Lower lobe of right lung (tissue), 2 donors: ENCODE measurements at regions not wholly inside any gene's neighbourhood (a gene's known extent, or its start where the extent isn't known, plus 50 kb on each side); places are given as distances from the start of the nearest gene placed in this dataset.

Source experiments
- ATAC-seq, 2 donors: fragments of 200-7000 bp; cut with Tn5 transposase; one replicate each; pipeline ENCODE4 v1.9.1; 2020 to 2022; ENCODE audit warnings: mild to moderate bottlenecking in 2 of 2, moderate library complexity in 2 of 2
- DNase-seq: peaks from one replicate; pipeline ENCODE4 v3.0.0-alpha.2; 2020
- H3K27ac ChIP-seq: fragments of 200-600 bp; one replicate; pipeline ENCODE4 v1.8.0; 2022
- H3K27me3 ChIP-seq: fragments of 200-600 bp; one replicate; pipeline ENCODE4 v1.8.0; 2022; ENCODE audit warnings: low read depth
- H3K36me3 ChIP-seq: fragments of 200-600 bp; one replicate; pipeline ENCODE4 v1.8.0; 2022; ENCODE audit warnings: mild to moderate bottlenecking
- H3K4me1 ChIP-seq: fragments of 200-600 bp; one replicate; pipeline ENCODE4 v1.8.0; 2022
- H3K4me3 ChIP-seq: fragments of 200-600 bp; one replicate; pipeline ENCODE4 v1.8.0; 2022; ENCODE audit warnings: mild to moderate bottlenecking
- H3K9me3 ChIP-seq: fragments of 200-600 bp; one replicate; pipeline ENCODE4 v1.8.0; 2022
- intact Hi-C: fragments of 100-400 bp; cut with DNase I; formaldehyde crosslinking; loops from one replicate; pipeline ENCODE4 v1.11.0; 2022
- TF ChIP-seq, protein P1 (sequence below): fragments of 200-600 bp; IDR thresholded peaks from one replicate; pipeline ENCODE4 v1.8.0; 2022; ENCODE audit warnings: antibody characterized with exemption, mild to moderate bottlenecking
- donor health status: DM: no; HTN: yes; CAD: no; lungs with severe emphysema.

DNA sequence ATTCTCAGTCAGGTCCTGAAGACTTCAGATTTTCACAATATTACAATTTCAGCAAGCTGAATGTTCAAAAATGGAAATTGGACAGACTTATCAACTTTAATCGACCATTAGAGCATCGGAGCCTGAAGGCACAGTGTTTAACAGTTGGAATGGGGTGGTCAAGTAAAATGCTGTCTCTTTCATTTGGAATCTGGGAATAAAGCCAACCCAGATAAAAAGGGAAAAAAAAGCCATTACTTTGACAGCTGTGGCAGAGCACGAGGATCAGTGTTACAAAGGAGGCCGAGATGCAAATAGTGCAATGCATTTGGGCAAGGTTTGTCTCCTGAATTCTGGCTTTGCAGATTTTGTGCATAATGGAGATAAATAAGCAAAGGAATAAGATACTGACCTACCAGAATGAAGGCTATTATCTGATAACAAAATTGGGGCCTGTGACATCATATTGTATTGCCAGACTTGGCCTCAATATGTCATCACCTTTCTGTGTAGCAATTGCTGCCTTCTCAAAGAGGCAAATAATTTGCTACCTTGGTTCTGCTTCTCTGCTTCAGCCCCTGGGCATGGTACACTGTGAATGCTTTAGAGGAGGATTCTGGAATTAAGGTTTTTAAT lies 277.5 kb upstream of the KLHL29 start:
- ATAC-seq (no peak), DNase-seq (no peak)
- peaks cover 5% of the 10 kb centered on the region for H3K9me3 ChIP-seq
- intact Hi-C loops: no loop called here
- no peaks in the 10 kb centered on the region for H3K36me3 ChIP-seq
- H3K4me3 ChIP-seq: no peak overlapping the region
- H3K27me3 ChIP-seq: no peaks in the 10 kb centered on the region
- H3K4me1 ChIP-seq: no peaks in the 10 kb centered on the region
- TF ChIP-seq, protein P1, sequence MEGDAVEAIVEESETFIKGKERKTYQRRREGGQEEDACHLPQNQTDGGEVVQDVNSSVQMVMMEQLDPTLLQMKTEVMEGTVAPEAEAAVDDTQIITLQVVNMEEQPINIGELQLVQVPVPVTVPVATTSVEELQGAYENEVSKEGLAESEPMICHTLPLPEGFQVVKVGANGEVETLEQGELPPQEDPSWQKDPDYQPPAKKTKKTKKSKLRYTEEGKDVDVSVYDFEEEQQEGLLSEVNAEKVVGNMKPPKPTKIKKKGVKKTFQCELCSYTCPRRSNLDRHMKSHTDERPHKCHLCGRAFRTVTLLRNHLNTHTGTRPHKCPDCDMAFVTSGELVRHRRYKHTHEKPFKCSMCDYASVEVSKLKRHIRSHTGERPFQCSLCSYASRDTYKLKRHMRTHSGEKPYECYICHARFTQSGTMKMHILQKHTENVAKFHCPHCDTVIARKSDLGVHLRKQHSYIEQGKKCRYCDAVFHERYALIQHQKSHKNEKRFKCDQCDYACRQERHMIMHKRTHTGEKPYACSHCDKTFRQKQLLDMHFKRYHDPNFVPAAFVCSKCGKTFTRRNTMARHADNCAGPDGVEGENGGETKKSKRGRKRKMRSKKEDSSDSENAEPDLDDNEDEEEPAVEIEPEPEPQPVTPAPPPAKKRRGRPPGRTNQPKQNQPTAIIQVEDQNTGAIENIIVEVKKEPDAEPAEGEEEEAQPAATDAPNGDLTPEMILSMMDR: no peak
- no peak overlapping the region for H3K27ac ChIP-seq

DNA sequence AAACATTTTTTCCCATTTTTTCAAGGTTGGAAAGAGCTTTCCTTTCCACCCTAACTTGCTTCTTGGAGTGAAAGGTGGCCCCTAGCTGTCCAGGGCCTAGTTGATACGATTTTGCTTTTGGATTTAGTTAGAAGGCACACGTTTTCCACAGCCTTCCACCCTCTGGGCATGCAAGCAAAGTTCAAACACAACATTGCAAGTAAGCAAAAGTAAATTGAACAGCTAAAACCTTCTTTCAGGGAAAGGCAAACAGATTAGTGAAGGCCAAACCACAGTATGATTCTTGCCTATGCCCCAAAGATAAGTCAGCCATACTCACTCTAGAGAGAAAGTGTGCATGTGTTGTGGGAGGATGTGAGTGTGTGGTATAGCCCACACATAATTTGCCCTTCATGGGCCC lies 273.7 kb upstream of the KLHL29 start:
- Histone ChIP-seq H3K4me3 (no peak overlapping the region), H3K36me3 (no peaks in the 10 kb centered on the region), H3K27ac (no peak overlapping the region), H3K27me3 (no peaks in the 10 kb centered on the region), H3K4me1 (no peaks in the 10 kb centered on the region), H3K9me3 (peaks cover 5% of the 10 kb centered on the region)
- DNase-seq (no peak), ATAC-seq (no peak)
- TF ChIP-seq, protein P1: no peak
- intact Hi-C loops: no loop called here

DNA sequence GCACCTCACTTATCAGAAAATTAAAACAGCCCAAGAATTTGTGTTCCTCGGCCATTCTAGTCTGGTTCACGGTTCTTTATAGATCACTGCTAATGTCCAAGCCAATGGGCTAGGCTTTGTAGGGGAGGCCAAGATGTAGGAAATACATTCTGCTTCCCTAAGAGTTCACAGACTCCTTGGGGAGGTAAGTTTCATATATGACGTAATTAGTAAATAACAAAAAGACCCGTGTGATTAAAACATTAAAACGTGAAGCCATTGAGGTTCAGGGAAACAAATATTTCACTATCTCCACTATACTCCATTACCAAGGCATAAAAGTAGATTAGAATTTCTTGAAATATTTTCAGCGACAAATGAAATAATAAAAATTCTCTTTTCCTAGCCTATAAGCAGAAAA lies 272.5 kb upstream of the KLHL29 start:
- no peak overlapping the region for H3K27ac ChIP-seq
- DNase-seq: no peak
- no peak overlapping the region for H3K4me3 ChIP-seq
- H3K36me3 ChIP-seq: no peaks in the 10 kb centered on the region
- no peaks in the 10 kb centered on the region for H3K27me3 ChIP-seq
- TF ChIP-seq, protein P1: no peak
- H3K9me3 ChIP-seq: peaks cover 5% of the 10 kb centered on the region
- intact Hi-C loops: no loop called here
- no peaks in the 10 kb centered on the region for H3K4me1 ChIP-seq
- no peak for ATAC-seq

DNA sequence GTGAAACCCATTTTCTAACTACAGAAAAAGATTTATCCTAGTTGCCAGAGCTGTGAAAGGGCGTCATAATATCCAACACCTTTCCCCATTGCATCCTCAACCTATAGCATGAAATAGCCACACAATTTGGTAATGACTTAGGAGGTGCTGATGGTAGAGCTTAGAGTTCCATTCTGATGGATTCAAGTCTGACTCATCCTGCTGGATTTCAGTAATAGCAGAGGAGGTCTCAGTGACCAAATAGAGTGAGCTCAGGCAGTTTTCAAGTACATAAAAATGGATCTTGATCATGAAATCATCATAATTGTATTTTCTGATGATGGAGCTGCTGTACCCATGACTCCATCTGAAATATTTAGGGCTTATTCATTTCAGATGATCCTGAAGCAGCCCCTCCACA lies 270.7 kb upstream of the KLHL29 start:
- TF ChIP-seq, protein P1: no peak
- Histone ChIP-seq H3K4me3 (no peak overlapping the region), H3K9me3 (peaks cover 2% of the 10 kb centered on the region), H3K4me1 (no peaks in the 10 kb centered on the region), H3K27ac (no peak overlapping the region), H3K36me3 (no peaks in the 10 kb centered on the region), H3K27me3 (no peaks in the 10 kb centered on the region)
- intact Hi-C loops: no loop called here
- no peak for DNase-seq
- no peak for ATAC-seq

DNA sequence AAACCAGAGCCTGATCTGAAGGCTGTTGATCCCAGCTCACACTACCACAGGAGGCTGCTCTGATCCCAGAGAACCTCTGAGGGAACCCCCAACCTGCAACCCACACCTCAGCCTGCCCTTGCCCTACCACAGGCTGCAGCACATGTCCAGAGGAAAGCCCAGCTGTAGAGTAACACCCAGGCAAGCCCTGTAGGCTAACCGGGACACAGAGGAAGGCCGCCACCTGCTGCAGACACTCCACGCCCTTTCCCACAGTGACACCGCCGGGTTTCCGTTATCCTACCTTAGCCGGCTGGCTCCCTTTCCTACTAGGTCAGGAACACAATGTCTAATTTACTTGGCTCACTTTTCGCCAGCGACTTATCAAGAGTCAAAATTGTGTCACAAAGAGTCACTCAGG lies 266.7 kb upstream of the KLHL29 start:
- H3K4me3 ChIP-seq: no peak overlapping the region
- H3K36me3 ChIP-seq: no peaks in the 10 kb centered on the region
- intact Hi-C loops: no loop called here
- H3K27ac ChIP-seq: no peak overlapping the region
- ATAC-seq (no peak), DNase-seq (no peak)
- TF ChIP-seq, protein P1: no peak
- no peaks in the 10 kb centered on the region for H3K9me3 ChIP-seq
- no peaks in the 10 kb centered on the region for H3K27me3 ChIP-seq
- no peaks in the 10 kb centered on the region for H3K4me1 ChIP-seq

GRCh38 chr2:23118894-23119293 lies 266.1 kb upstream of the KLHL29 start:
- intact Hi-C loops: no loop called here
- ATAC-seq: no peak
- H3K27ac ChIP-seq: no peak overlapping the region

More at GRCh38 chr2:23118894-23119293, 266.1 kb upstream of the KLHL29 start:
- no peak for DNase-seq
- H3K4me1 ChIP-seq: no peaks in the 10 kb centered on the region
- no peak overlapping the region for H3K4me3 ChIP-seq
- TF ChIP-seq, protein P1: no peak
- H3K27me3 ChIP-seq: no peaks in the 10 kb centered on the region
- H3K9me3 ChIP-seq: no peaks in the 10 kb centered on the region
- H3K36me3 ChIP-seq: no peaks in the 10 kb centered on the region
